PC-3 (cell line): ENCODE measurements at regions not wholly inside any gene's neighbourhood (a gene's known extent, or its start where the extent isn't known, plus 50 kb on each side); places are given as distances from the start of the nearest gene placed in this dataset.

Experiments used
- ATAC-seq: fragments of 200-7000 bp; cut with Tn5 transposase; 2 replicates; pipeline ENCODE4 v1.9.1; 2020; ENCODE audit warnings: mild to moderate bottlenecking, moderate library complexity
- BruUV-seq: library from RNA; stranded (reverse); fragments of 400-500 nt; replicated peaks from 2 replicates; lab custom pipeline; 2021; lab: Mats Ljungman, UMichigan
- CTCF ChIA-PET: fragments of 300-600 bp; sonication (Branson Sonifier 250); formaldehyde crosslinking; loops from one replicate; lab custom pipeline; 2022; ENCODE audit warnings: antibody characterized with exemption; lab: Charles Lee
- POLR2A ChIA-PET: fragments of 300-600 bp; sonication (Branson Sonifier 250); formaldehyde crosslinking; loops from one replicate; lab custom pipeline; 2022; ENCODE audit warnings: antibody characterized with exemption; ENCODE audit not compliant: unreplicated experiment; lab: Charles Lee
- DNase-seq: peaks from one replicate; pipeline ENCODE4 v3.0.0-alpha.2; 2015
- H2AFZ ChIP-seq: fragments of 300-600 bp; sonication (generic); 2 replicates; pipeline ENCODE4 v1.6.0; 2016; ENCODE audit warnings: antibody characterized with exemption, low read length
- H3F3A ChIP-seq: fragments of 300-600 bp; sonication (generic); one replicate; pipeline ENCODE4 v1.6.0; 2017; ENCODE audit warnings: antibody characterized with exemption, low read length, control low read depth, mild to moderate bottlenecking; ENCODE audit not compliant: unreplicated experiment
- H3K27ac ChIP-seq: fragments of 300-600 bp; sonication (generic); 2 replicates; pipeline ENCODE4 v1.5.1; 2016; ENCODE audit warnings: mild to moderate bottlenecking, low read length
- H3K27me3 ChIP-seq: fragments of 300-600 bp; sonication (generic); 2 replicates; pipeline ENCODE4 v1.6.1; 2016; ENCODE audit warnings: low read length, mixed read lengths
- H3K36me3 ChIP-seq: fragments of 300-600 bp; sonication (generic); 2 replicates; pipeline ENCODE4 v1.6.1; 2016; ENCODE audit warnings: low read depth, mixed run types, low read length, mixed read lengths
- H3K4me1 ChIP-seq: fragments of 300-600 bp; sonication (generic); 2 replicates; pipeline ENCODE4 v1.5.1; 2016; ENCODE audit warnings: low read length; ENCODE audit not compliant: insufficient read depth
- H3K4me2 ChIP-seq: fragments of 300-600 bp; sonication (generic); 2 replicates; pipeline ENCODE4 v1.6.0; 2016; ENCODE audit warnings: low read length
- H3K4me3 ChIP-seq: fragments of 300-600 bp; sonication (generic); 2 replicates; pipeline ENCODE4 v1.5.1; 2016; ENCODE audit warnings: mild to moderate bottlenecking, low read length, mixed read lengths
- H3K79me2 ChIP-seq: fragments of 300-600 bp; sonication (generic); 2 replicates; pipeline ENCODE4 v1.6.1; 2017; ENCODE audit warnings: low read length, mixed read lengths
- H3K9ac ChIP-seq: fragments of 300-600 bp; sonication (generic); 2 replicates; pipeline ENCODE4 v1.6.0; 2016; ENCODE audit warnings: mild to moderate bottlenecking, low read length
- H3K9me2 ChIP-seq: fragments of 300-600 bp; sonication (generic); replicated peaks from 2 replicates; pipeline ENCODE4 v1.6.1; 2016; ENCODE audit warnings: mixed run types, low read length, mixed read lengths
- H3K9me3 ChIP-seq: fragments of 300-600 bp; sonication (generic); 2 replicates; pipeline ENCODE4 v1.6.1; 2016; ENCODE audit warnings: low read length, mixed read lengths
- H4K20me1 ChIP-seq: fragments of 300-600 bp; sonication (generic); 2 replicates; pipeline ENCODE4 v1.6.1; 2016; ENCODE audit warnings: low read length, mixed read lengths
- CTCF ChIP-seq: fragments of 300-600 bp; sonication (generic); conservative IDR thresholded peaks from 2 replicates; pipeline ENCODE4 v1.5.1; 2017; ENCODE audit warnings: antibody characterized with exemption, low read depth, mild to moderate bottlenecking, low read length
- EZH2 ChIP-seq: fragments of 300-600 bp; sonication (generic); IDR thresholded peaks from one replicate; pipeline ENCODE4 v1.6.1; 2017; ENCODE audit warnings: antibody characterized with exemption, mild to moderate bottlenecking, low read length; ENCODE audit not compliant: unreplicated experiment
- EZH2phosphoT487 ChIP-seq: fragments of 300-600 bp; sonication (generic); IDR thresholded peaks from 2 replicates; pipeline ENCODE4 v1.6.1; 2018; ENCODE audit warnings: mild to moderate bottlenecking, antibody characterized with exemption, low read length, borderline replicate concordance
- intact Hi-C: fragments of 100-400 bp; cut with micrococcal nuclease; formaldehyde crosslinking; loops from 2 replicates; pipeline ENCODE4 v1.9.0; 2023

- no peak overlapping the region for H2AFZ ChIP-seq
- no peak overlapping the region for H3K4me2 ChIP-seq
- H3F3A ChIP-seq, result no peaks in the 10 kb centered on the region
- H3K27ac ChIP-seq, result no peak overlapping the region
- no peak for ATAC-seq
- H3K9me2 ChIP-seq, result no peaks in the 10 kb centered on the region
- no peak for DNase-seq
- intact Hi-C loops, result no loop called here
- no peak overlapping the region for H3K9ac ChIP-seq
- H3K4me1 ChIP-seq, result no peaks in the 10 kb centered on the region
- H4K20me1 ChIP-seq, result no peaks in the 10 kb centered on the region
- ChIA-PET POLR2A (no interaction called here), CTCF (no interaction called here)
- no TSS peak for BruUV-seq
- peaks cover 4% of the 10 kb centered on the region; the same call in 1 of the 2 replicates for H3K9me3 ChIP-seq
- H3K79me2 ChIP-seq, result no peaks in the 10 kb centered on the region
- H3K27me3 ChIP-seq, result no peaks in the 10 kb centered on the region
- no peak overlapping the region for H3K4me3 ChIP-seq
- no peak for TF ChIP-seq EZH2phosphoT487
- TF ChIP-seq CTCF, result no peak
- TF ChIP-seq EZH2, result no peak
- H3K36me3 ChIP-seq, result no peaks in the 10 kb centered on the region
Observed at GRCh38 chr5:117475919-117476318, 901.3 kb upstream of the SEMA6A start.

GRCh38 chr5:117473165-117473564 lies 898.5 kb upstream of the SEMA6A start:
- no peaks in the 10 kb centered on the region for H3K9me2 ChIP-seq
- no peaks in the 10 kb centered on the region for H3K27me3 ChIP-seq
- ATAC-seq (no peak), DNase-seq (no peak)
- no peak overlapping the region for H3K27ac ChIP-seq
- peaks cover 4% of the 10 kb centered on the region; the same call in 1 of the 2 replicates for H3K9me3 ChIP-seq
- no peaks in the 10 kb centered on the region for H3K36me3 ChIP-seq
- H3F3A ChIP-seq, result no peaks in the 10 kb centered on the region
- no peak overlapping the region for H3K4me3 ChIP-seq
- no peak overlapping the region for H2AFZ ChIP-seq
- no TSS peak for BruUV-seq
- no peak overlapping the region for H3K4me2 ChIP-seq
- no peaks in the 10 kb centered on the region for H3K4me1 ChIP-seq
- CTCF ChIA-PET, result no interaction called here
- POLR2A ChIA-PET, result no interaction called here
- H3K9ac ChIP-seq, result no peak overlapping the region
- TF ChIP-seq CTCF (no peak), EZH2phosphoT487 (no peak), EZH2 (no peak)
- intact Hi-C loops, result no loop called here
- H3K79me2 ChIP-seq, result no peaks in the 10 kb centered on the region
- H4K20me1 ChIP-seq, result no peaks in the 10 kb centered on the region

GRCh38 chr5:117463881-117464570 lies 889.4 kb upstream of the SEMA6A start:
- Histone ChIP-seq H3K4me1 (no peaks in the 10 kb centered on the region), H3K36me3 (no peaks in the 10 kb centered on the region), H3K9me3 (no peaks in the 10 kb centered on the region), H3K27ac (no peak overlapping the region), H3K9ac (no peak overlapping the region), H2AFZ (no peak overlapping the region), H3F3A (no peaks in the 10 kb centered on the region), H3K79me2 (no peaks in the 10 kb centered on the region), H3K4me2 (no peak overlapping the region), H4K20me1 (no peaks in the 10 kb centered on the region), H3K9me2 (no peaks in the 10 kb centered on the region), H3K4me3 (no peak overlapping the region), H3K27me3 (no peaks in the 10 kb centered on the region)
- POLR2A ChIA-PET, result no interaction called here
- CTCF ChIA-PET, result no interaction called here
- no peak for TF ChIP-seq CTCF
- no peak for TF ChIP-seq EZH2phosphoT487
- TF ChIP-seq EZH2, result no peak
- BruUV-seq, result no TSS peak
- ATAC-seq (no peak), DNase-seq (no peak)
- intact Hi-C loops, result no loop called here
